K562 (cell line): ENCODE measurements at regions not wholly inside any gene's neighbourhood (a gene's known extent, or its start where the extent isn't known, plus 50 kb on each side); places are given as distances from the start of the nearest gene placed in this dataset.

Experiments used
- ATAC-seq: fragments of 200-7000 bp; cut with Tn5 transposase; 3 replicates; pipeline ENCODE4 v1.9.1; 2020; ENCODE audit warnings: moderate library complexity
- BruUV-seq: library from RNA; stranded (reverse); fragments of 400-500 nt; replicated peaks from 2 replicates; lab custom pipeline; 2021; lab: Mats Ljungman, UMichigan
- CTCF ChIA-PET: fragments of 300-600 bp; formaldehyde crosslinking; extraction: SDS; loops from one replicate; lab custom pipeline; 2021; ENCODE audit warnings: low intra/inter-chr PET ratio; lab: Yijun Ruan, JAX
- POLR2A ChIA-PET: fragments of 300-600, 350-650 bp; sonication (Branson Sonifier 250); formaldehyde crosslinking; extraction: SDS; loops from one replicate; lab custom pipeline; 2021; ENCODE audit warnings: antibody characterized with exemption, inconsistent platforms; lab: Yijun Ruan, JAX
- DNase-seq, 4 experiments: peaks; one replicate each; pipeline versions ENCODE4 v3.0.0 to v3.0.0-alpha.2; 2011 to 2018; ENCODE audit warnings: low spot score in 3 of 4, mixed read lengths in 3 of 4; ENCODE audit errors: extremely low read depth in 1 of 4
- FAIRE-seq: peaks from 2 replicates; lab custom pipeline; 2011; peaks lifted over from hg19 to GRCh38; lab: Jason Lieb, UNC
- H2AFZ ChIP-seq: 2 replicates; pipeline ENCODE4 v1.6.0; 2011; ENCODE audit warnings: low read depth, low read length, control low read depth, inconsistent platforms
- H3K27ac ChIP-seq: fragments of 200-600 bp; 3 replicates; pipeline ENCODE4 v1.8.0; 2011; ENCODE audit warnings: low read depth, mild to moderate bottlenecking, control low read depth, inconsistent platforms, low read length, moderate library complexity, mixed read lengths; ENCODE audit errors: extremely low read depth
- H3K27me3 ChIP-seq, 2 experiments: fragments of 300-600 bp in 1 of 2; 2 replicates in 1 of 2; 3 replicates in 1 of 2; pipeline versions ENCODE4 v1.6.0 to v1.8.0; 2011; ENCODE audit warnings: inconsistent platforms in 2 of 2, low read length in 2 of 2, mild to moderate bottlenecking in 1 of 2, mixed read lengths in 1 of 2, moderate library complexity in 1 of 2; ENCODE audit not compliant: control insufficient read depth in 2 of 2, insufficient read depth in 2 of 2
- H3K36me3 ChIP-seq: fragments of 300-600 bp; 3 replicates; pipeline ENCODE4 v1.8.0; 2011; ENCODE audit warnings: mild to moderate bottlenecking, low read length, inconsistent platforms; ENCODE audit not compliant: control insufficient read depth, insufficient read depth
- H3K4me1 ChIP-seq, 2 experiments: fragments of 200-600 bp in 1 of 2; replicated peaks in 1 of 2; 2 replicates in 1 of 2; 3 replicates in 1 of 2; pipeline versions ENCODE4 v1.5.1 to v1.8.0; 2011; ENCODE audit warnings: inconsistent platforms in 2 of 2, low read length in 2 of 2, mild to moderate bottlenecking in 1 of 2, mixed read lengths in 1 of 2, moderate library complexity in 1 of 2; ENCODE audit not compliant: control insufficient read depth in 2 of 2, insufficient read depth in 2 of 2
- H3K4me2 ChIP-seq: 2 replicates; pipeline ENCODE4 v1.6.1; 2011; ENCODE audit warnings: low read length, control low read depth, inconsistent platforms, mixed read lengths; ENCODE audit not compliant: insufficient read depth
- H3K4me3 ChIP-seq: fragments of 200-600 bp; sonication (generic), shearing (Covaris generic); 2 replicates; pipeline ENCODE4 v1.5.1; 2016; ENCODE audit warnings: control low read depth, inconsistent platforms
- H3K79me2 ChIP-seq: fragments of 200-600 bp; 3 replicates; pipeline ENCODE4 v1.8.0; 2011; ENCODE audit warnings: low read length, inconsistent platforms; ENCODE audit not compliant: control insufficient read depth, insufficient read depth
- H3K9ac ChIP-seq, 2 experiments: 2 replicates each; pipeline versions ENCODE4 v1.6.0 to v1.6.1; 2011; ENCODE audit warnings: low read depth in 2 of 2, low read length in 2 of 2, control low read depth in 1 of 2, inconsistent platforms in 1 of 2, mild to moderate bottlenecking in 1 of 2, mixed read lengths in 1 of 2; ENCODE audit not compliant: insufficient read depth in 1 of 2
- H3K9me1 ChIP-seq: one replicate; pipeline ENCODE4 v1.6.0; 2011; ENCODE audit warnings: inconsistent platforms, mild to moderate bottlenecking, low read length, moderate library complexity; ENCODE audit not compliant: control insufficient read depth, insufficient read depth
- H3K9me3 ChIP-seq: replicated peaks from 2 replicates; pipeline ENCODE4 v1.5.1; 2011; ENCODE audit warnings: low read depth, low read length, inconsistent platforms; ENCODE audit not compliant: control insufficient read depth, insufficient read depth
- H4K20me1 ChIP-seq: replicated peaks from 2 replicates; pipeline ENCODE4 v1.6.1; 2011; ENCODE audit warnings: low read length, inconsistent platforms, mixed read lengths; ENCODE audit not compliant: control insufficient read depth, insufficient read depth
- CSDE1 ChIP-seq, 2 experiments: fragments of 450-650 bp; IDR thresholded peaks; 2 replicates each; pipeline ENCODE4 v1.6.1; 2016; ENCODE audit warnings: mild to moderate bottlenecking in 1 of 2
- E2F8 ChIP-seq: fragments of 450-650 bp; IDR thresholded peaks from 2 replicates; pipeline ENCODE4 v1.7.1; 2018; ENCODE audit warnings: mild to moderate bottlenecking, low read depth; ENCODE audit not compliant: partially characterized antibody
- ESRRA ChIP-seq: fragments of 450-650 bp; IDR thresholded peaks from 2 replicates; pipeline ENCODE4 v1.6.1; 2014; ENCODE audit warnings: low read depth, mild to moderate bottlenecking, moderate library complexity, borderline replicate concordance
- LEF1 ChIP-seq: fragments of 450-650 bp; IDR thresholded peaks from 2 replicates; pipeline ENCODE4 v1.6.1; 2016; ENCODE audit warnings: mild to moderate bottlenecking
- MCM7 ChIP-seq, 2 experiments: fragments of 450-650 bp; IDR thresholded peaks; 2 replicates each; pipeline ENCODE4 v1.6.1; 2016 to 2018
- MTA2 ChIP-seq: fragments of 450-650 bp; IDR thresholded peaks from 2 replicates; pipeline ENCODE4 v1.6.1; 2016; ENCODE audit warnings: low read depth
- NFATC3 ChIP-seq: fragments of 450-650 bp; IDR thresholded peaks from 2 replicates; pipeline ENCODE4 v1.6.1; 2017; ENCODE audit warnings: mild to moderate bottlenecking
- PTBP1 ChIP-seq: fragments of 200-400 bp; formaldehyde crosslinking; IDR thresholded peaks from 2 replicates; pipeline ENCODE4 v1.6.1; 2017; ENCODE audit warnings: low read depth, low read length
- RFX7 ChIP-seq: fragments of 250-450 bp; sonication (Bioruptor Pico); IDR thresholded peaks from 2 replicates; pipeline ENCODE4 v1.5.1; 2021; ENCODE audit warnings: mild to moderate bottlenecking
- ZBED1 ChIP-seq: IDR thresholded peaks from 2 replicates; pipeline ENCODE4 v1.6.1; 2014
- WGBS: fragments of 100-300 bp; shearing (Covaris generic); methylation state at CpG from one replicate; pipeline ENCODE4 v1.1.6; 2016; ENCODE audit warnings: low coverage, mixed read lengths; ENCODE audit not compliant: insufficient coverage; ENCODE audit errors: missing lambda C conversion rate; 5-methylcytosine and 5-hydroxymethylcytosine counted together
- in situ Hi-C: fragments of 300-500 bp; cut with MboI; formaldehyde crosslinking; loops from 4 replicates; pipeline ENCODE4 v1.15.0; 2018; ENCODE audit warnings: inconsistent platforms, mixed read lengths
- intact Hi-C: fragments of 100-400 bp; cut with micrococcal nuclease; formaldehyde crosslinking; loops from 2 replicates; pipeline ENCODE4 v1.14.2; 2022

GRCh38 chr16:54509456-54509855, 222.9 kb upstream of the IRX3 start (continued):
- TF ChIP-seq E2F8 (no peak), NFATC3 (no peak), MCM7 (IDR thresholded peaks at IDR 0.05) (no peak)

- under 1% methylated on average over 12 of the region's 12 CpGs for WGBS
- Histone ChIP-seq H3K4me3 (no peak overlapping the region), H3K4me1 (no peaks in the 10 kb centered on the region), H3K9me3 (no peaks in the 10 kb centered on the region), H3K36me3 (no peaks in the 10 kb centered on the region), H3K4me2 (no peak overlapping the region), H2AFZ (no peak overlapping the region), H3K27me3 (peaks cover 31 to 60% of the 10 kb centered on the region in 2 experiments), H3K9ac (no peak overlapping the region), H3K79me2 (no peaks in the 10 kb centered on the region), H4K20me1 (no peaks in the 10 kb centered on the region), H3K9me1 (no peaks in the 10 kb centered on the region), H3K27ac (no peak overlapping the region)
- FAIRE-seq: no peak
- ChIA-PET CTCF (no interaction called here), POLR2A (interaction anchor here (0.5 to 1.4 kb wide), 3 partner anchors 9 to 277 kb away, joined by 3 read pairs; no protein-coding TSS in a partner anchor)
- no peak for DNase-seq
- no peak for ATAC-seq
- intact Hi-C loops (no loop called here), in situ Hi-C loops (no loop called here)
- TF ChIP-seq RFX7 (CRISPR knock-in tag) (no peak), ZBED1 (no peak), ESRRA (no peak), LEF1 (no peak), CSDE1 (IDR thresholded peaks at IDR 0.05) (no peak), PTBP1 (no peak), MTA2 (no peak)
- BruUV-seq: no TSS peak
These were observed 221.8 kb upstream of the IRX3 start for GRCh38 chr16:54508351-54508750.
